Stimulated activated CD4-positive, alpha-beta T cell treated with anti-CD3 and anti-CD28 coated beads, TNF-alpha, amount 100 ng/mL, for 48 hours (primary cell): ENCODE measurements at regions not wholly inside any gene's neighbourhood (a gene's known extent, or its start where the extent isn't known, plus 50 kb on each side); places are given as distances from the start of the nearest gene placed in this dataset.
A peak's percentile ranks its signal among the peaks of the same experiment; 100 is the strongest.
"Not testable (repeated sequence)": the region's sequence is repeated elsewhere in the genome, so short reads cannot be mapped to it uniquely, and the experiment has no call there.

Experiments
- DNase-seq, 3 donors: peaks; one replicate each; pipeline ENCODE4 v3.0.0-alpha.2; 2020; ENCODE audit warnings: low read depth in 3 of 3

- no peak for DNase-seq
Observed at GRCh38 chrX:1103360-1103759, 109.1 kb downstream of the CRLF2 start.

- DNase-seq = no peak
Observed at GRCh38 chrX:1102786-1103185, 109.7 kb downstream of the CRLF2 start.

DNA sequence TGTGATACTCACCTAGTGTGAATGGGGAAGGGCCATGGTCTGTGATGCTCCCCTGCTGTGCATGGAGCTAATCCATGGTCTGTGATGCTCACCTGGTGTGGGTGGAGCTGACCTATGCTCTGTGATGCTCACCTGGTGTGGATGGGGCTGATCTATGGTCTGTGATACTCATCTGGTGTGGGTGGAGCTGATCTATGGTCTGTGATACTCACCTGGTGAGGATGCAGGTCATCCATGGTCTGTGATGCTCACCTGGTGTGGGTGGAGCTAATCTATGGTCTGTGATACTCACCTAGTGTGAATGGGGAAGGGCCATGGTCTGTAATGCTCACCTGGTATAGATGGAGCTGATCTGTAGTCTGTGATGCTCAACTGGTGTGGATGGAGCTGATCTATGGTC, 110.2 kb downstream of the CRLF2 start:
- not testable (repeated sequence) for DNase-seq

- no peak for DNase-seq
Observed at GRCh38 chrX:1099146-1099770, 113.2 kb downstream of the CRLF2 start.

GRCh38 chrX:1097328-1097727, 115.1 kb downstream of the CRLF2 start:
- no peak for DNase-seq

DNA sequence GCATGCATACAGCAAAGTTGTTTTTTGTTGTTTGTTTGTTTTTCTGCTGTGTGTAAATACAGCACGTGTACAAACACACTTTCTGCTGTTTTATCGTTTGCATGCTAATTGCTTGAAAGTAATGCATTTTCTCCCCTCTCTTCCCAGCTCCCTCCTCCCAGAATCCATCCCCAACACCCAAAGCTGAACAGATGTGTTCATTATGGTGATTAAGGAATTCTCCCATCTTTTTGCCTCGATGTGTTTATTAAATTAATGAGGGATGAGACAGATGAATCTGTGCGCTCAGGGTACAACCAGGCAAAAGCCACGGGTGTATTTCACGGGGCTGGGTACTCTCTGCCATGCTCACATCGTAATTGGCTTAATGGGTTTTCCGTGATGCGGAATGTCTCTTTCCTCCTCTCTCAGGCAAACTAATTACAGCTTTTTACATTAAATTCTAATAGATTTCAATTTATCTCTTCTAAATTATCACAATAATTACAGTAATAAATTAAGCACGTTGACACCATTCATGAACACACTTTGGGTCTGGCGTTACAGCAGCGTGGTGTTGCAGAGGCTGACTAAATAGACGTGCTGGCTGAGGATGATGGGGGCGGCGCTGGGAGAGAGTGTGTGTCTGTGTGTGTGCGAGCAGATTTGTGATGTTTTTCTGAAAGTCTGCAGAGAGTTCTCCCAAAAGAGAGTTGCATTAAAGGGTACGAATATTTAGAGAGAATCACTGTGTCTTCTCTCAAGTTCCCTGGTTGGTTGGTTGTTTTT, 117.7 kb downstream of the CRLF2 start:
- no peak for DNase-seq

- no peak for DNase-seq
Observed at GRCh38 chrX:1093586-1094421, 118.6 kb downstream of the CRLF2 start.

DNA sequence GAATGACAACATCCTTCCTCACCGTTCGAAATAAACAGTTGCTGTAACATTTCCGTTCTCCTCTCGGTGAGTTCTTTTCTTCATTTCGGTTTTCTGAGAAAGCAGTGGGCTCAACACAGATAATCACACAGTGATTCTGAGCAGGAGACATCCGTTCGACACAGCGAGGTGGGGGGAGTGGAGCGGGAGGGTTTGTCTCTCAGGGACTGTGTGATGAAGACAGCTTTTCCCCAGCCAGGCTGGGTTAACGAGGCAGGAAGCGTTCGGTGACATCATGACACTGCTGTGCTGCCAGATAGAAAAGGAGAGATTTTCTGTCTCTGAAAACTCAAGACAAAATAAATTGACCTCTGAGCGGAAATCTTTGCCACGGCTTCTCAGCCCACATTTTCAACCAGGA, 119.3 kb downstream of the CRLF2 start:
- DNase-seq = peak in 2 of 3 donors; percentile 5 to 29

GRCh38 chrX:1086444-1087409, 125.7 kb downstream of the CRLF2 start:
- DNase-seq = no peak

DNA sequence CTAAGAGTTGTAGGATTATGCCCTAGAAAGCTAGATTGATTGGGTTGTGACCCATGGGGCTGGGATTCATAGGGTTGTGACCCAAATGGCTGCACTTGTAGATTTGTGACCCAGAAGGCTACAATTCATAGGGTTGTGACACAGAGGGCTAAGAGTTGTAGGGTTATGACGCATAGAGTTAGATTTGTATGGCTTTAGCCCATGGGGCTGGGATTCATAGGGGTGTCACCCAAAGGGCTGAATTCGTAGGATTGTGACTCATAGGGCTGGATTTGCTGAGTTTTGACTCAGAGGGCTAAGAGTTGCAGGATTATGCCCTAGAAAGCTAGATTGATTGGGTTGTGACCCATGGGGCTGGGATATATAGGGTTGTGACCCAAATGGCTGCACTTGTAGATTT, 126.6 kb downstream of the CRLF2 start:
- not testable (repeated sequence) for DNase-seq

DNA sequence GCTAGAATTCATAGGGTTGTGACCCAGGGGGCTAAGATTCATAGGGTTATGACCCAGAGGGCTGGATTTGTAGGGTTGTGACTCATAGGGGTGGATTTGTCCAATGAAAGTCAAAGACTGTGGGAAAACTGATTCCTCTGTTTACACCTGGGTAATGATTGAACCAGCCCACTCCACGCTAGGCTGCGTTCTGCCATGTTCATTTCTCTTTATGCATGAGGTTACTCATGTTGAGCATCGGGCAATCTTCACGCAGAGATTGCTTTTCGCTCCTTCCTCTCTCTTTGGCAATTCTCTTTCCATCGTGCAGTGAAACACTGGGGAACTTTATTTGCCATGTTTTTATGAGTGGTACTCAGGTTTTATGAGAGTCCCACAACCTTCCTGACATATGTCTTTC, 127.8 kb downstream of the CRLF2 start:
- DNase-seq = no peak

- no peak for DNase-seq
Observed at GRCh38 chrX:1076871-1077651, 135.4 kb downstream of the CRLF2 start.

- no peak for DNase-seq
Observed at GRCh38 chrX:1075741-1076140, 136.7 kb downstream of the CRLF2 start.

DNA sequence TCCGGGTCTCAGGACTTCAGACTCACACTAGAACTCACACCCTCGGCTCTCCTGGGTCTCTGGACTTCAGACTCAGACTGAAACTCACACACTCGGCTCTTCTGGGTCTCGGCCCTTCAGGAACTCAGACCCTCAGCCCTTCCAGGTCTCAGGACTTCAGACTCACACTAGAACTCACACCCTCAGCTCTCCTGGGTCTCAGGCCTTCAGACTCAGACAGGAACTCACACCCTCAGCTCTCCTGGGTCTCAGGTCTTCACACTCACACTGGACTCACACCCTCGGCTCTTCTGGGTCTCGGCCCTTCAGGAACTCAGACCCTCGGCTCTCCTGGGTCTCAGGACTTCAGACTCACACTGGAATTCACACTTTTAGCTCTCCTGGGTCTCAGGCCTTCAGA, 137.3 kb downstream of the CRLF2 start:
- no peak for DNase-seq

- no peak for DNase-seq
Observed at GRCh38 chrX:1074755-1075154, 137.7 kb downstream of the CRLF2 start.

- DNase-seq = no peak
Observed at GRCh38 chrX:1074172-1074571, 138.3 kb downstream of the CRLF2 start.

GRCh38 chrX:1072637-1073377, 139.6 kb downstream of the CRLF2 start:
- no peak for DNase-seq

GRCh38 chrX:1071351-1071750, 141.1 kb downstream of the CRLF2 start:
- DNase-seq = no peak

- DNase-seq = no peak
Observed at GRCh38 chrX:1062351-1062750, 150.1 kb downstream of the CRLF2 start.

DNA sequence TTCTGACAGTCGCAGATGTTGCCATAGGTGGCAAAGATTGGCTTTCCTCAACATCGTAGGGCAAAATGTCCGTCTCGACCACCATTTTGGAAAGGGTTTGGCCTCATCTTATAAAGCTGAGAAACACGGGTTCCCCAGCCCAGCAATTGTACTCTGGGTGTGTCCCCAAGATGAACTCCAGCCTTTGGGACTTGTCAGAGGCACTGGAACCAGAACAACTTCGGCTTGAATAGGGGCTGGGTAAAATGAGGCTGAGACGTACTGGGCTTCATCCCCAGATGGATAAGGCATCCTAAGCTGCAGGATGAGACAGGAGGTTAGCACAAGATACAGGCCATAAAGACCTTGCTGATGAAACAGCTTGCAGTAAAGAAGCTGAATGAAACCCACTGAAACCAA, 151.9 kb downstream of the CRLF2 start:
- DNase-seq = no peak
